ENCODE measurements at regions not wholly inside any gene's neighbourhood (a gene's known extent, or its start where the extent isn't known, plus 50 kb on each side); places are given as distances from the start of the nearest gene placed in this dataset.

DNA sequence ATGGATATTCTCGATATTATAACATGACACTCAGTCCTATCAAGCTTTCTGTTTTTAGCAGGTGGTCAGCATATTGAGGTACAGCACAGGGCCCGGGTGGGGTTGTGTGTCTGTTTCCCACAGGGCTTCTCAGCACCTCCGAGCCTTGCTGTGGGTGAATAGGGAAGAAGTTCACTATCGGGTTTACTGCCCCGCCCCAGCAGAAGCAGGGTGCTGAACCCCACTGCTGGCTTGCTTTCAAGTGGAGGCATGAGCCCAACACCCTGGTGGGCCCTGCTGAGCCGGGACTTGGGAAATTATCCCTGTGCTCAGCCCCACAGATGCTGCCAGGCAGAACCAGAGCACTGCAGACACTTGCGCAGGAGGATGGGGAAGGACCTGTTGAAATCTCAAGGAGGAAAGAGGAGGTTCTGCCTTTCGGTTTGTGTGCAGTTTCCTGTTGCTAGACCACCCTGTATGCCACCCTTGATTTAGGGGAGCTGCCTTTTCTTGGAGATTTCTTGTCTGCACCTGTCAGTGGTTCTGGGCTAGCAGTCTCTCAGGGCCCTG, 270.3 kb upstream of the SALL3 start:
- DNase-seq (ENCODE audit: extremely low spot score): no peak
- TF ChIP-seq FOXA1 (IDR thresholded peaks at IDR 0.05): no peak
- TF ChIP-seq L3MBTL2 (conservative IDR thresholded peaks at IDR 0.05): no peak
- no peak for TF ChIP-seq LEF1 (IDR thresholded peaks at IDR 0.05; ENCODE audit: borderline replicate concordance)
- TF ChIP-seq ELF4 (IDR thresholded peaks at IDR 0.05): no peak
- TF ChIP-seq SUZ12 (IDR thresholded peaks at IDR 0.05): no peak
- TF ChIP-seq TARDBP (IDR thresholded peaks at IDR 0.05): no peak
- TF ChIP-seq FOXK2 (IDR thresholded peaks at IDR 0.05): no peak
- no peak for TF ChIP-seq NFRKB (IDR thresholded peaks at IDR 0.05)
- no peak for TF ChIP-seq SP1 (IDR thresholded peaks at IDR 0.05)
- TF ChIP-seq, protein P1, sequence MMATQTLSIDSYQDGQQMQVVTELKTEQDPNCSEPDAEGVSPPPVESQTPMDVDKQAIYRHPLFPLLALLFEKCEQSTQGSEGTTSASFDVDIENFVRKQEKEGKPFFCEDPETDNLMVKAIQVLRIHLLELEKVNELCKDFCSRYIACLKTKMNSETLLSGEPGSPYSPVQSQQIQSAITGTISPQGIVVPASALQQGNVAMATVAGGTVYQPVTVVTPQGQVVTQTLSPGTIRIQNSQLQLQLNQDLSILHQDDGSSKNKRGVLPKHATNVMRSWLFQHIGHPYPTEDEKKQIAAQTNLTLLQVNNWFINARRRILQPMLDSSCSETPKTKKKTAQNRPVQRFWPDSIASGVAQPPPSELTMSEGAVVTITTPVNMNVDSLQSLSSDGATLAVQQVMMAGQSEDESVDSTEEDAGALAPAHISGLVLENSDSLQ (IDR thresholded peaks at IDR 0.05): no peak
- no peak for TF ChIP-seq ARNT (IDR thresholded peaks at IDR 0.05)
- TF ChIP-seq CTBP1 (IDR thresholded peaks at IDR 0.05; ENCODE audit: borderline replicate concordance): no peak
- no peak for TF ChIP-seq FOXM1 (IDR thresholded peaks at IDR 0.05; ENCODE audit: borderline replicate concordance)
- no peak for TF ChIP-seq BHLHE40 (IDR thresholded peaks at IDR 0.05; ENCODE audit: borderline replicate concordance)
- no peak for TF ChIP-seq ZNF384 (IDR thresholded peaks at IDR 0.05)
- TF ChIP-seq HDGF (IDR thresholded peaks at IDR 0.05; ENCODE audit: borderline replicate concordance): no peak
- CTCF ChIA-PET: no interaction called here
- POLR2A ChIA-PET: no interaction called here

DNA sequence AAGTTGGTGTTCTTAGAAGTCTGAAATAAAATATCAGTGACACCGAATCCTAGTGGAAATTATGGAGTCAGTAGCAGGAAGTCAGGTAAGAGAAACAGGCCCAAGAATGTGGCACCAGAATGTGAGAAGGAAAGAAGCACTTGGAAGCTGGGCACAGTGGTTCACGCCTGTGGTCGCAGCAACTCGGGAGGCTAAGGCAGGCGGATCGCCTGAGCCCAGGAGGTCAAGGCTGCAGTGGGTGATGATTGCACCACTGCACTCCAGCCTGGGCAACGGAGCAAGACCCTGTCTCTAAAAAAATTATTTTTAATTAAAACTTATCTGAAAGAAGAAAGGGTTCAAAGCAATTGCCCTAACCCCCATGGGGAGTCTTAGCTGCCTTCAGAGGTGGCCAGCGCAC, 268.3 kb upstream of the SALL3 start:
- ChIA-PET CTCF (no interaction called here), POLR2A (no interaction called here)
- DNase-seq (ENCODE audit: extremely low spot score): no peak
- TF ChIP-seq SUZ12 (IDR thresholded peaks at IDR 0.05) (no peak), CTBP1 (IDR thresholded peaks at IDR 0.05; ENCODE audit: borderline replicate concordance) (no peak), HDGF (IDR thresholded peaks at IDR 0.05; ENCODE audit: borderline replicate concordance) (no peak), BHLHE40 (IDR thresholded peaks at IDR 0.05; ENCODE audit: borderline replicate concordance) (no peak), ELF4 (IDR thresholded peaks at IDR 0.05) (no peak), FOXA1 (IDR thresholded peaks at IDR 0.05) (no peak), LEF1 (IDR thresholded peaks at IDR 0.05; ENCODE audit: borderline replicate concordance) (no peak), FOXK2 (IDR thresholded peaks at IDR 0.05) (no peak), L3MBTL2 (conservative IDR thresholded peaks at IDR 0.05) (no peak), NFRKB (IDR thresholded peaks at IDR 0.05) (no peak), TARDBP (IDR thresholded peaks at IDR 0.05) (no peak), SP1 (IDR thresholded peaks at IDR 0.05) (no peak), ARNT (IDR thresholded peaks at IDR 0.05) (no peak), ZNF384 (IDR thresholded peaks at IDR 0.05) (no peak), FOXM1 (IDR thresholded peaks at IDR 0.05; ENCODE audit: borderline replicate concordance) (no peak)
- TF ChIP-seq, protein P1 (IDR thresholded peaks at IDR 0.05): no peak

DNA sequence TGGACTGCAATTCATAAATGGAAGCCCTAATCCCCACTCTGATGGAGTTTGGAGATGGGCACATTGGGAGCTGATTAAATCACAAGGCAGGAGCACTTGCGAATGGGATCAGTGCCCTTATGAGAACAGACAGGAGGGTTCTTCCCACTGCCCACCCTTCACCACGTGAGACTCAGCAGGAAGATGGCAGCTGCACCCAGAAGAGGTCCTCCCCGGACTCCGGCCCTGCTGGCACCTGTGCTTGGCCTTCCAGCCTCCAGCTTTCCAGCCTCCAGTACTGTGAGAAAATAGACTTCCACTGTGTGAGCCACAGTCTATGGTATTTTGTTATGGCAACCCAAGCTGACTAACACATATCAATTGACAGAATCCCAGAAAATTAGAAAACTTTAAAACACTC, 267.6 kb upstream of the SALL3 start:
- no peak for DNase-seq (ENCODE audit: extremely low spot score)
- TF ChIP-seq FOXA1 (IDR thresholded peaks at IDR 0.05) (no peak), FOXM1 (IDR thresholded peaks at IDR 0.05; ENCODE audit: borderline replicate concordance) (no peak), SP1 (IDR thresholded peaks at IDR 0.05) (no peak), BHLHE40 (IDR thresholded peaks at IDR 0.05; ENCODE audit: borderline replicate concordance) (no peak), CTBP1 (IDR thresholded peaks at IDR 0.05; ENCODE audit: borderline replicate concordance) (no peak), HDGF (IDR thresholded peaks at IDR 0.05; ENCODE audit: borderline replicate concordance) (no peak), SUZ12 (IDR thresholded peaks at IDR 0.05) (no peak), ARNT (IDR thresholded peaks at IDR 0.05) (no peak), ZNF384 (IDR thresholded peaks at IDR 0.05) (no peak), FOXK2 (IDR thresholded peaks at IDR 0.05) (no peak), ELF4 (IDR thresholded peaks at IDR 0.05) (no peak), LEF1 (IDR thresholded peaks at IDR 0.05; ENCODE audit: borderline replicate concordance) (no peak), TARDBP (IDR thresholded peaks at IDR 0.05) (no peak)
- TF ChIP-seq, protein P1 (IDR thresholded peaks at IDR 0.05): no peak
- POLR2A ChIA-PET: no interaction called here
- CTCF ChIA-PET: no interaction called here

DNA sequence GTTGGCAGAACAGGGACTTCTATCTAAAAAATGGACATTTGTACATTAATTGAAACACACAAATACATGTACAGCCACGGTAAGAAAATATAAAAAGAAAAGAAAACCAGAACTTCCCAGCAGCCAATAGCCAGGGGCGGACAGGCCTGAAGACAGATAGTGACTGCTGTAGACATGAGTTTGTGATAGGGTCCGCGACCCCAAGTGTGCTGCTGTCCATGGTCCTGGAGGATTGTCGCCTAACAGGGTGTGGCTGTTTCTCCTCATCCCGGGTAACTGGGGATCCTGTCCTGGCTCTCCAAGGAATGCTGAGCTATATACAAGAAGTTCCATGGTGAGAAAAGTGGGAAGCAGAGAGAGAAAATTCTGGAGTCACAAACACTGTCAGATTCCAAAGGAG, 266.5 kb upstream of the SALL3 start:
- peak; percentile 8 for DNase-seq (ENCODE audit: extremely low spot score)
- ChIA-PET CTCF (no interaction called here), POLR2A (no interaction called here)
- TF ChIP-seq LEF1 (IDR thresholded peaks at IDR 0.05; ENCODE audit: borderline replicate concordance): no peak
- TF ChIP-seq FOXK2 (IDR thresholded peaks at IDR 0.05): no peak
- no peak for TF ChIP-seq BHLHE40 (IDR thresholded peaks at IDR 0.05; ENCODE audit: borderline replicate concordance)
- no peak for TF ChIP-seq NFRKB (IDR thresholded peaks at IDR 0.05)
- TF ChIP-seq TARDBP (IDR thresholded peaks at IDR 0.05): no peak
- TF ChIP-seq SP1 (IDR thresholded peaks at IDR 0.05): no peak

DNA sequence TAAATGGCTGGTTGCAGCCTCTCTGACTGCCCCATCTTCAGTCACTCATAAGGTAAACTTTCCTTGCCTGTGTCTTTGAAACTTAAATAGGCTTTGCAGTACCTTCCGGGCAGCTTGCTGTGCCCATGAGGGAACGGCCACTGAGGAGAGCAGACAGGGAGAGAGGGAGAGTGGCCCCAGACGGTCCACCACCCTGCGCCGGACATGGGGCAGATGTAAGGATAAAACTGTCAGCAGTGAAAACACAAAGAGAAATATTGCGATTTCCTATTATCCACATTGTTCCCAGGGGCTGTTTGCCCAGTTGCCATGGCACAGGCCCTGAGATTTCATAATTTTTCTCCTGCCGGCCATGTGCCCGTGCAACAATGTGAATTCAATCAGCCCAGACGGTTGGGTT, 265.9 kb upstream of the SALL3 start:
- POLR2A ChIA-PET: no interaction called here
- CTCF ChIA-PET: no interaction called here
- no peak for DNase-seq (ENCODE audit: extremely low spot score)
- no peak for TF ChIP-seq CTBP1 (IDR thresholded peaks at IDR 0.05; ENCODE audit: borderline replicate concordance)
- no peak for TF ChIP-seq L3MBTL2 (conservative IDR thresholded peaks at IDR 0.05)
- TF ChIP-seq ARNT (IDR thresholded peaks at IDR 0.05): no peak
- no peak for TF ChIP-seq BHLHE40 (IDR thresholded peaks at IDR 0.05; ENCODE audit: borderline replicate concordance)
- no peak for TF ChIP-seq FOXA1 (IDR thresholded peaks at IDR 0.05)
- TF ChIP-seq ZNF384 (IDR thresholded peaks at IDR 0.05): no peak
- TF ChIP-seq HDGF (IDR thresholded peaks at IDR 0.05; ENCODE audit: borderline replicate concordance): no peak
- TF ChIP-seq FOXM1 (IDR thresholded peaks at IDR 0.05; ENCODE audit: borderline replicate concordance): no peak
- TF ChIP-seq SP1 (IDR thresholded peaks at IDR 0.05): no peak
- TF ChIP-seq, protein P1 (IDR thresholded peaks at IDR 0.05): no peak
- no peak for TF ChIP-seq ELF4 (IDR thresholded peaks at IDR 0.05)
- TF ChIP-seq LEF1 (IDR thresholded peaks at IDR 0.05; ENCODE audit: borderline replicate concordance): no peak
- no peak for TF ChIP-seq FOXK2 (IDR thresholded peaks at IDR 0.05)
- TF ChIP-seq NFRKB (IDR thresholded peaks at IDR 0.05): no peak
- TF ChIP-seq TARDBP (IDR thresholded peaks at IDR 0.05): no peak
